NCI-H1694 (cell line): ENCODE measurements at regions not wholly inside any gene's neighbourhood (a gene's known extent, or its start where the extent isn't known, plus 50 kb on each side); places are given as distances from the start of the nearest gene placed in this dataset.
A peak's percentile ranks its signal among the peaks of the same experiment; 100 is the strongest.

ENCODE experiments used
- DNase-seq: peaks from one replicate; lab custom pipeline; 2025; lab: John Stamatoyannopoulos, UW

- no peak for DNase-seq
Observed at GRCh38 chr10:60664859-60665258, 113.4 kb upstream of the CDK1 start.

- DNase-seq, result no peak
Observed at GRCh38 chr10:60663850-60664249, 114.4 kb upstream of the CDK1 start.

GRCh38 chr10:60662917-60663614 is 115.2 kb upstream of the CDK1 start:
- no peak for DNase-seq

- DNase-seq, result no peak
Observed at GRCh38 chr10:60661637-60662036, 116.6 kb upstream of the CDK1 start.

GRCh38 chr10:60660625-60661024 is 117.7 kb upstream of the CDK1 start:
- DNase-seq, result no peak

GRCh38 chr10:60654813-60655464 is 123.3 kb upstream of the CDK1 start:
- DNase-seq, result no peak

GRCh38 chr10:60652628-60653027 is 125.7 kb upstream of the CDK1 start:
- DNase-seq, result no peak

GRCh38 chr10:60650378-60650800 is 127.9 kb upstream of the CDK1 start:
- no peak for DNase-seq

GRCh38 chr10:60649485-60650377 is 128.5 kb upstream of the CDK1 start:
- DNase-seq, result no peak

GRCh38 chr10:60648761-60649160 is 129.5 kb upstream of the CDK1 start:
- no peak for DNase-seq

- peak; percentile 70 for DNase-seq
Observed at GRCh38 chr10:60646966-60647796, 131.1 kb upstream of the CDK1 start.

GRCh38 chr10:60645980-60646379 is 132.3 kb upstream of the CDK1 start:
- DNase-seq, result no peak

GRCh38 chr10:60644436-60645130 is 133.7 kb upstream of the CDK1 start:
- DNase-seq, result no peak

- no peak for DNase-seq
Observed at GRCh38 chr10:60643874-60644273, 134.4 kb upstream of the CDK1 start.

GRCh38 chr10:60629332-60629731 is 148.9 kb upstream of the CDK1 start:
- no peak for DNase-seq

GRCh38 chr10:60627778-60628748 is 150.2 kb upstream of the CDK1 start:
- no peak for DNase-seq

GRCh38 chr10:60626037-60626436 is 152.2 kb upstream of the CDK1 start:
- no peak for DNase-seq

GRCh38 chr10:60623627-60624026 is 154.7 kb upstream of the CDK1 start:
- DNase-seq, result no peak

GRCh38 chr10:60621018-60621417 is 157.3 kb upstream of the CDK1 start:
- DNase-seq, result no peak

- no peak for DNase-seq
Observed at GRCh38 chr10:60618861-60619260, 159.4 kb upstream of the CDK1 start.
